HG03432 (cell line): ENCODE measurements at regions not wholly inside any gene's neighbourhood (a gene's known extent, or its start where the extent isn't known, plus 50 kb on each side); places are given as distances from the start of the nearest gene placed in this dataset.

ENCODE experiments used
- ATAC-seq: cut with Tn5 transposase; IDR thresholded peaks from one replicate; pipeline ENCODE4 v1.9.1; 2021; ENCODE audit warnings: mild to moderate bottlenecking, moderate library complexity; ENCODE audit not compliant: unreplicated experiment

- no peak for ATAC-seq
These were observed 63.3 kb upstream of the ANXA10 start for GRCh38 chr4:168028970-168029597.

DNA sequence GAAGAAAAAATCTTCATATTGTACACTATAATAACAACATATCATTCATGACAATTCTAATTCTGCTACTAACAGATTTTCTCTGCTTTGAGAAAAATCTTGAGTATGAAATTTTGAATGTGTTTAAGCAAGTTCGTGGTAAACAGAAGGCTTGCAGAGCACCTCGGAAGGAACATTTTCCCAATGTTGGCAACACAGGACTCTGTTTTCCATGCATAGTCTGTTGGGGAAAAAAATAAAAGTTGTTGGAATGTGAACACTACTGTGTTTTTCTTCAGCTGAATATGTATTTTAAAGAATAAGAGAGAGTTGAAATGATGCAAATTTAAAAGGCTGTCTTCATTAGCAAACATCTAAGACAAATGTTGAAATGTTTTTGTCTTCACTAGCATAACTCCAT lies 54.7 kb upstream of the ANXA10 start:
- ATAC-seq: no peak

GRCh38 chr4:168039593-168039992 lies 52.7 kb upstream of the ANXA10 start:
- no peak for ATAC-seq
